ENCODE measurements at regions not wholly inside any gene's neighbourhood (a gene's known extent, or its start where the extent isn't known, plus 50 kb on each side); places are given as distances from the start of the nearest gene placed in this dataset.

DNA sequence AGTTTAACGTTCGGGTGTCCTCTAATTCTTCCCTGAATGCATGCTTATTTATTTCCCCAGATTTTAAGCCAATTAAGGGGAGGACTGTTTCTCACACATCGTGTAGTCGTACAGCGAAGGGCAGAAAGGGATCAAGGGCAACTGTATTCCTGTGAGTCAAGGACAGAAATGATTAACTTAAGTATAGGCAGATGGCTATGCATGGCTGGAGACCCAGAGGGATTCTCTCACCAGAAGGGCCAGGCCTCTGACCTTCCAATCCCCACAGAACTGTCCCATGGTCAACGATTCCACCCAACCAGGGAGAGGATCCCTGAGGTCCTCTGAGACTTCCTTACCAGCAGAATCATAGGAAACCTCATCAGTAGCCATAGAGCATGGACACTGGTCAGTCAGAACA is 161.8 kb upstream of the MAP1B start (continued):
- TF ChIP-seq SKI (IDR thresholded peaks at IDR 0.05; ENCODE audit: partially characterized antibody) = no peak

DNA sequence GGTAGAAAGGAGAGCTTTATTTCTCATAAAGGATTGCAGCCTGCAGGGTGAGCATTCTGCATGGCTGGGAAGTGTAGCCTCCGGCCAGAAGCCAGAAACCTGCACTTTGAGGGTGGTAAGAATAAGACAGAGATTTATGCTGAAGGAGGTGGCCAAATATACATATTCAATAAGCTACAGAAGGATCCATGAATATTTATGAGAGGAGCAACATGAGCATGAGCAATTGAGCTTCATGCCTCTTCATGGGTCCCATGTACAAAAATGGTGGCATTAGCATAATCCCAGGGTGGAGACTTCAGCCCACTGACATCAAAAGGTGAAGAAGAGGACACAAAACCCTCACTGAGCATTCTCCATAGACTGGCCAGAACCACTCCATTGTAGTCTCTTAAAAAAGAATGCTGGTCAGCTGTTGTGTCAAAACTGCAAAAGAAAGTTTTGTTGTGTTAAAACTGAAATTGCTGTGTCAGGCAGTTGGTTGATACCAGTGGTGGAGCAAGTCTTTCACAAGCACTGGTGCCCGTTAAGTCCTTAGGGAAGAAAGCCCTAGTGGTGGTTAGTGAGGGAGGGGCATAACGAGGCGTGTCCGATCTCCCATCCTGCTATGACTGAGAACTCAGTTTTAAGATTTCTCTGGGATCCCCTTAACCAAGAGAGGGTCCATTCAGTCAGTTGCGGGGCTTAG is 160.8 kb upstream of the MAP1B start:
- TF ChIP-seq ZNF670 (CRISPR knock-in tag; IDR thresholded peaks at IDR 0.05; ENCODE audit: borderline replicate concordance) (no peak), ZC3H4 (CRISPR knock-in tag; IDR thresholded peaks at IDR 0.05; ENCODE audit: borderline replicate concordance) (no peak)
- TF ChIP-seq, protein P1, sequence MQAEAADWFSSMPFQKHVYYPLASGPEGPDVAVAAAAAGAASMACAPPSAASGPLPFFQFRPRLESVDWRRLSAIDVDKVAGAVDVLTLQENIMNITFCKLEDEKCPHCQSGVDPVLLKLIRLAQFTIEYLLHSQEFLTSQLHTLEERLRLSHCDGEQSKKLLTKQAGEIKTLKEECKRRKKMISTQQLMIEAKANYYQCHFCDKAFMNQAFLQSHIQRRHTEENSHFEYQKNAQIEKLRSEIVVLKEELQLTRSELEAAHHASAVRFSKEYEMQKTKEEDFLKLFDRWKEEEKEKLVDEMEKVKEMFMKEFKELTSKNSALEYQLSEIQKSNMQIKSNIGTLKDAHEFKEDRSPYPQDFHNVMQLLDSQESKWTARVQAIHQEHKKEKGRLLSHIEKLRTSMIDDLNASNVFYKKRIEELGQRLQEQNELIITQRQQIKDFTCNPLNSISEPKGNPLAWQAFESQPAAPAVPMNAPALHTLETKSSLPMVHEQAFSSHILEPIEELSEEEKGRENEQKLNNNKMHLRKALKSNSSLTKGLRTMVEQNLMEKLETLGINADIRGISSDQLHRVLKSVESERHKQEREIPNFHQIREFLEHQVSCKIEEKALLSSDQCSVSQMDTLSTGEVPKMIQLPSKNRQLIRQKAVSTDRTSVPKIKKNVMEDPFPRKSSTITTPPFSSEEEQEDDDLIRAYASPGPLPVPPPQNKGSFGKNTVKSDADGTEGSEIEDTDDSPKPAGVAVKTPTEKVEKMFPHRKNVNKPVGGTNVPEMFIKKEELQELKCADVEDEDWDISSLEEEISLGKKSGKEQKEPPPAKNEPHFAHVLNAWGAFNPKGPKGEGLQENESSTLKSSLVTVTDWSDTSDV (CRISPR knock-in tag; IDR thresholded peaks at IDR 0.05) = no peak
- no peak overlapping the region for H3K4me2 ChIP-seq (ENCODE audit: low read depth, low read length)
- H3K4me1 ChIP-seq (ENCODE audit: insufficient read depth, low read length) = no peaks in the 10 kb centered on the region
- WGBS (ENCODE audit: low lambda C conversion rate) = 41% methylated on average over 6 of the region's 6 CpGs
- no peaks in the 10 kb centered on the region for H3K36me3 ChIP-seq (replicated peaks in 1 of 2; ENCODE audit: control insufficient read depth in 1 of 2, insufficient read depth in 2 of 2, low read length in 2 of 2)
- H3K27me3 ChIP-seq (ENCODE audit: control insufficient read depth in 1 of 2, insufficient read depth in 2 of 2, low read length in 2 of 2) = peaks cover 0 to 6% of the 10 kb centered on the region in 2 experiments; a peak in 1 of 5 replicates
- no peaks in the 10 kb centered on the region for H4K20me1 ChIP-seq (ENCODE audit: insufficient read depth, low read length)
- DNase-seq (ENCODE audit: low spot score) = no peak
- intact Hi-C loops (cut with micrococcal nuclease; ENCODE audit: unreplicated experiment) = no loop called here
- no TSS peak for BruUV-seq (replicated peaks)
- ChIA-PET POLR2A (no interaction called here), CTCF (ENCODE audit: low intra/inter-chr PET ratio, low total read pairs) (no interaction called here)
- peaks cover 5% of the 10 kb centered on the region; the same call in 1 of the 2 replicates for H3K9me3 ChIP-seq (ENCODE audit: low read length)
- in situ Hi-C loops (cut with HindIII; ENCODE audit: extremely low pct_ligation_motif_present, low pct_unique_long_range_greater_than_20kb) = no loop called here
- H3K27ac ChIP-seq (ENCODE audit: extremely low read length, insufficient read depth, low read length) = no peak overlapping the region
- H2AFZ ChIP-seq (ENCODE audit: low read length) = no peak overlapping the region
- H3K9ac ChIP-seq (ENCODE audit: insufficient read depth, low read depth, low read length) = no peak overlapping the region
- ATAC-seq = no peak
- no peak for FAIRE-seq
- no peaks in the 10 kb centered on the region for H3K79me2 ChIP-seq (ENCODE audit: insufficient read depth, low read length)
- H3K4me3 ChIP-seq (replicated peaks in 1 of 3; ENCODE audit: insufficient read depth in 1 of 3, low read depth in 2 of 3, low read length in 3 of 3) = no peak overlapping the region
